Lower leg skin (tissue), 3 donors: ENCODE measurements at regions not wholly inside any gene's neighbourhood (a gene's known extent, or its start where the extent isn't known, plus 50 kb on each side); places are given as distances from the start of the nearest gene placed in this dataset.

Source experiments
- POLR2A ChIP-seq, 2 donors: fragments of 450-650 bp; IDR thresholded peaks; one replicate each; pipeline ENCODE4 v1.6.1; 2016 to 2017; ENCODE audit warnings: antibody characterized with exemption in 2 of 2, mild to moderate bottlenecking in 1 of 2, moderate library complexity in 1 of 2
- TF ChIP-seq, protein P1 (sequence below), 3 donors: fragments of 450-650 bp; IDR thresholded peaks; one replicate each; pipeline ENCODE4 v1.5.1; 2016; ENCODE audit warnings: antibody characterized with exemption in 3 of 3, mild to moderate bottlenecking in 3 of 3, moderate library complexity in 2 of 3

DNA sequence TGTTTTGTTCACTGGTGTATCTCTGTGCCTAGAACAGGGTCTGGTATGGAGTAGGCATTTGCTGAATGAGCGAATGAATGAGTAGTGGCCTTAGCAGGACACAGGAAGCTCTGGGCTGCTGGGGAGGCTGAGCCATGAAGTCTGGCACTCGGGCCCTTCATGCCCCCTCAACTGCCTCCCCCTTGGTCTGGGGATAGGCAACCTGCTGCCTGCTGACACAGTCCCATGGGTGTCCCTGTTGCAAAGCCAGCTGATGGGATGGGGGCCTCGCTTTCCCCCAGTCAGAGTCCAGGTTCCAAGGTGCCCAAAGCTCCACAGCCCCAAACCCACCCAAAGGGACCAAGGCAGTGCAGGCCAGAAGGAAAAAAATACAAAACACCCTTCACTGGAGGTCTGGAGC, 107.0 kb upstream of the CASZ1 start:
- TF ChIP-seq, protein P1, sequence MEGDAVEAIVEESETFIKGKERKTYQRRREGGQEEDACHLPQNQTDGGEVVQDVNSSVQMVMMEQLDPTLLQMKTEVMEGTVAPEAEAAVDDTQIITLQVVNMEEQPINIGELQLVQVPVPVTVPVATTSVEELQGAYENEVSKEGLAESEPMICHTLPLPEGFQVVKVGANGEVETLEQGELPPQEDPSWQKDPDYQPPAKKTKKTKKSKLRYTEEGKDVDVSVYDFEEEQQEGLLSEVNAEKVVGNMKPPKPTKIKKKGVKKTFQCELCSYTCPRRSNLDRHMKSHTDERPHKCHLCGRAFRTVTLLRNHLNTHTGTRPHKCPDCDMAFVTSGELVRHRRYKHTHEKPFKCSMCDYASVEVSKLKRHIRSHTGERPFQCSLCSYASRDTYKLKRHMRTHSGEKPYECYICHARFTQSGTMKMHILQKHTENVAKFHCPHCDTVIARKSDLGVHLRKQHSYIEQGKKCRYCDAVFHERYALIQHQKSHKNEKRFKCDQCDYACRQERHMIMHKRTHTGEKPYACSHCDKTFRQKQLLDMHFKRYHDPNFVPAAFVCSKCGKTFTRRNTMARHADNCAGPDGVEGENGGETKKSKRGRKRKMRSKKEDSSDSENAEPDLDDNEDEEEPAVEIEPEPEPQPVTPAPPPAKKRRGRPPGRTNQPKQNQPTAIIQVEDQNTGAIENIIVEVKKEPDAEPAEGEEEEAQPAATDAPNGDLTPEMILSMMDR (IDR thresholded peaks at IDR 0.05): no peak
- TF ChIP-seq POLR2A (IDR thresholded peaks at IDR 0.05): no peak
